WI38 (cell line): ENCODE measurements at regions not wholly inside any gene's neighbourhood (a gene's known extent, or its start where the extent isn't known, plus 50 kb on each side); places are given as distances from the start of the nearest gene placed in this dataset.
A peak's percentile ranks its signal among the peaks of the same experiment; 100 is the strongest.
"Not testable (repeated sequence)": the region's sequence is repeated elsewhere in the genome, so short reads cannot be mapped to it uniquely, and the experiment has no call there.

Experiments
- H3K4me3 ChIP-seq: 2 replicates; pipeline ENCODE4 v1.5.1; 2011; ENCODE audit warnings: low read depth, mild to moderate bottlenecking, control low read depth, low read length
- TF ChIP-seq, protein P1 (sequence below): IDR thresholded peaks from 2 replicates; pipeline ENCODE4 v1.5.1; 2012; ENCODE audit warnings: low read depth, mild to moderate bottlenecking, control low read depth, low read length

DNA sequence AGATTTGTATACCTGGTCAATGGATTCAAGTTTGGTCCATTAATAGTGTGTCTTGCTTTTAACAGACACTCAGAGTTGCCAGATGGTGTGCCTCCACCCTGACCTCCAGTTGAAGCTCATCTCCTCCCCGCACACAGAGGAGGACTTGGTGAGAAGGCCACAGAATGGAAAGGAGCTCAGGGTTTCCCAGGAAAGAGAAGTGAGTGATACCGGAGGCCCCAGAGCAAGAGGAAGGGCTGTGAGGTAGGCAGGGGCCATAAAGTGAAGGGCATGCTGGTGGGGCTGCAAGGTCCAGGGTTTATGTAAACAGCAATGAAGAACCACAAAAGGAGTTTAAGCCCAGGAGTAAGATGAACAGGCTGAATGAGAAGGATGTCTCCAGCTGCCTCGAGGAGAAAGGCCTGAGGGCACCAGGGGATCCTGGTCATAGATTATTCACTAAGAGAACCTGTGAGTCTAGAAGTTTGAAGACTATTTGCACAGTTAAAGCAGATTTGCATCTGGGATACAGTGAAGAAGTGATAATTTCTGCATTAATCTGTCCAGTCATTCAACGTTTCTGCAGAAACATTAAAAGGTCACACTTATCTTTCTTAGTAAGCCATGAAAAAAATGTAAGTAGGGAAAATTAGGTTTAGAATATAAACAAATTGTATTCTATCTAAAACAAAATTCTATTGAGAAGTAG, 67.5 kb upstream of the VPREB1 start:
- H3K4me3 ChIP-seq = no peak overlapping the region
- TF ChIP-seq, protein P1, sequence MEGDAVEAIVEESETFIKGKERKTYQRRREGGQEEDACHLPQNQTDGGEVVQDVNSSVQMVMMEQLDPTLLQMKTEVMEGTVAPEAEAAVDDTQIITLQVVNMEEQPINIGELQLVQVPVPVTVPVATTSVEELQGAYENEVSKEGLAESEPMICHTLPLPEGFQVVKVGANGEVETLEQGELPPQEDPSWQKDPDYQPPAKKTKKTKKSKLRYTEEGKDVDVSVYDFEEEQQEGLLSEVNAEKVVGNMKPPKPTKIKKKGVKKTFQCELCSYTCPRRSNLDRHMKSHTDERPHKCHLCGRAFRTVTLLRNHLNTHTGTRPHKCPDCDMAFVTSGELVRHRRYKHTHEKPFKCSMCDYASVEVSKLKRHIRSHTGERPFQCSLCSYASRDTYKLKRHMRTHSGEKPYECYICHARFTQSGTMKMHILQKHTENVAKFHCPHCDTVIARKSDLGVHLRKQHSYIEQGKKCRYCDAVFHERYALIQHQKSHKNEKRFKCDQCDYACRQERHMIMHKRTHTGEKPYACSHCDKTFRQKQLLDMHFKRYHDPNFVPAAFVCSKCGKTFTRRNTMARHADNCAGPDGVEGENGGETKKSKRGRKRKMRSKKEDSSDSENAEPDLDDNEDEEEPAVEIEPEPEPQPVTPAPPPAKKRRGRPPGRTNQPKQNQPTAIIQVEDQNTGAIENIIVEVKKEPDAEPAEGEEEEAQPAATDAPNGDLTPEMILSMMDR = no peak

DNA sequence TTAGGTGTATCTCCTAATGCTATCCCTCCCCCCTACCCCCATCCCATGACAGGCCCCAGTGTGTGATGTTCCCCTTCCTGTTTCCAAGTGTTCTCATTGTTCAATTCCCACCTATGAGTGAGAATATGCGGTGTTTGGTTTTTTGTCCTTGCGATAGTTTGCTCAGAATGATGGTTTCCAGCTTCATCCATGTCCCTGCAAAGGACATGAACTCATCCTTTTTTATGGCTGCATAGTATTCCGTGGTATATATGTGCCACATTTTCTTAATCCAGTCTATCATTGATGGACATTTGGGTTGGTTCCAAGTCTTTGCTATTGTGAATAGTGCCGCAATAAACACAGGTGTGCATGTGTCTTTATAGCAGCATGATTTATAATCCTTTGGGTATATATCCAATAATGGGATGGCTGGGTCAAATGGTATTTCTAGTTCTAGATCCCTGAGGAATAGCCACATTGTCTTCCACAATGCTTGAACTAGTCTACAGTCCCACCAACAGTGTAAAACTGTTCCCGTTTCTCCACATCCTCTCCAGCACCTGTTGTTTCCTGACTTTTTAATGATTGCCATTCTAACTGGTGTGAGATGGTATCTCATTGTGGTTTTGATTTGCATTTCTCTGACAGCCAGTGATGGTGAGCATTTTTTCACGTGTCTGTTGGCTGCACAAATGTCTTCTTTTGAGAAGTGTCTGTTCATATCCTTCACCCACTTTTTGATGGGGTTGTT, 71.5 kb upstream of the VPREB1 start:
- not testable (repeated sequence) for H3K4me3 ChIP-seq

DNA sequence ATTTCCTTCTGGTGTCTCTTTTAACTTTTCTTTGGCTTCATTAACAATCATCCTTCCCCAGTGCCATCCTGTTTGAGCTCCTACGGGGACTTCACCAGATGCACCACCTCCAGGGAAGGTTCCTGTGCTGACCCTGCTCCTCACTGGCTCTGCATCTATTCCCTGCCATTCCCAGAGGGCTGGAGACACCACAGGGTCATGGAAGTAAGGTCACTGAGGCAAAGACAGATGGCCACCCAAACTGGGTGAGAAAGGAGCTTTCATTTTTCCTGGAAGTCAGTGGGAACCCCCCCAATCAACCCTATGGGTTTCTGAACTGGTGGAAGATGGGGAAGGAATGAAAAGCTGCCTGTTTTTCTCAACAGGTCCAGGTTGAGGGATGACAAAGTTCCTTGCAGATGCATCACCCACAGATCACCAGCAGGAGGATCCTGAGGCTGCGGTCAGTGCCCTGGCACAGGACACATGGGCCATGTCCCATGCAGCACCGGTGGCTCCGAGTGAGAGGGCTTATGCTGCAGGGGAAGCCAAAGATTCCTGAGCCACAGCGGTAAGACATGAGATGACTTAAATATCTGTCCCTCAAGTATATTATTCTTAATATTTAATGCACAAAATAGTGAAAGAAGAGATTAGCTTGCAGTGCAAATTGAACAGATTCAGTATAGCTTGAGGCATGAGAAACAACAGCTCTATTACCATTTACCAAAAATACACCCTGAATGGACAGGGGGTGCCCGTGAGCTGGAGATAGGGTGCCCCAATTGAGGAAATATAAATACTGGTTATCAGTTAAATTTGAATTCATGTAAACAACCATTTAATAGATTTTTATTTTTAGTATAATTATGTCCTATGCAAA, 73.0 kb upstream of the VPREB1 start:
- TF ChIP-seq, protein P1 = peak; percentile 37
- no peak overlapping the region for H3K4me3 ChIP-seq

DNA sequence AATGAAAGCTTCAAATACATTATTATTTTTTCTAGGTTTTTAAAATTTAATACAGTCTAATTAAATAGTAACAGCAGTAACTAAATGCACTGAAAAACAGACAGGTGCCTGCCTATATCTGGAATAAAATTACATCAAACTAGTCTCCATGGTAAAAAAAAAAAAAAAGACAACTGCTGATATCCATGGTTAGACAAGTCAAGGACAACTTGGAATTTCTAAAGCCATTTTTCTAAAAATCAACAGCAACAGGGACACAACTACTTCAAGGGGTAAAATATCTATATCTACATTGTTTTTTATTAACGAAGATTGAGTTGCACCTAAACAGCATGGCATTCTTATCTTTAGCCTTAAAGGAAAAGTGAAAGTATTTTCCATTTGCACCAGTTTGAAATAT, 74.7 kb upstream of the VPREB1 start:
- TF ChIP-seq, protein P1 = no peak
- H3K4me3 ChIP-seq = no peak overlapping the region

DNA sequence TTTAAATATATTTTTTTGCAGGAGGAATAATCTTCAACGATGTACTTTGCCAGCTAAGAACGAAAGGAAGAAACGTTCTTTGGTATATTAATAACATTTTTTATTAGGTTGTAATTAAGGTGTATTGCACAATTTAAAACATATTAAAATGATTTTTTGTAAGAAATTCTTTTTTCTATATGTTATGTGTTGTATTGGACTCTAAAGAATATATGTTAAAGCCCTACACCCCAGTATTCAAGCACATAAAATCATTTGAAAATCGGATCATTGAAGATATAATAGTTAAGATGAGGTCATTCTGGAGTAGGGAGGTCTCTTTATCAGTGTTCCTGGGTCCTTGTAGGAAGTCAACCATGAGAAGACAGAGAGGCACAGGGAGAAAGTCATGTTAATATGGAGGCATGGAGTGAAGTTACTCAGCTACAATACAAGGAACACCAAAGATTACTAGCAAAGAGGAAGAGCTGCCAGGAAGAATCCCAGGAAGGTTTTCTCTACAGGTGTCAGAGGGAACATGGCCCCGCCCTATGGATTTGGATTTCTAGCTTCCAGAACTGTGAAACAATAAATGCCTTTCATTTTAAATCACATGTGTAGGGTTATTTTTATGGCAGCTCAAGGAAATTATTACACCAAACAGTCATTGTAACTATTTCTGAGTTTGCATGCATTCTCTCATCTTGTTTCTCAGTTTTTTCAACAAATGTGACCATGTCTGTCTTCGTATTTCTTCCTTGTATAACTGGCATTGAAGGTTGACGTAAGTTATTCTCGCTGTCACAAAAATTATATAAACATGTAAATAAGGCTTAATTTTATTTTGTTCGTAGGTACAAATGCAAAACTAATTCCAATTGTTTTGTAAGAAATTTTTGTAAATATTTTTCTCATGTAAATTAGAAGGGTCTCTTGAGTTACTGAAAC, 75.4 kb upstream of the VPREB1 start:
- H3K4me3 ChIP-seq = no peak overlapping the region; the same call in 1 of the 2 replicates

DNA sequence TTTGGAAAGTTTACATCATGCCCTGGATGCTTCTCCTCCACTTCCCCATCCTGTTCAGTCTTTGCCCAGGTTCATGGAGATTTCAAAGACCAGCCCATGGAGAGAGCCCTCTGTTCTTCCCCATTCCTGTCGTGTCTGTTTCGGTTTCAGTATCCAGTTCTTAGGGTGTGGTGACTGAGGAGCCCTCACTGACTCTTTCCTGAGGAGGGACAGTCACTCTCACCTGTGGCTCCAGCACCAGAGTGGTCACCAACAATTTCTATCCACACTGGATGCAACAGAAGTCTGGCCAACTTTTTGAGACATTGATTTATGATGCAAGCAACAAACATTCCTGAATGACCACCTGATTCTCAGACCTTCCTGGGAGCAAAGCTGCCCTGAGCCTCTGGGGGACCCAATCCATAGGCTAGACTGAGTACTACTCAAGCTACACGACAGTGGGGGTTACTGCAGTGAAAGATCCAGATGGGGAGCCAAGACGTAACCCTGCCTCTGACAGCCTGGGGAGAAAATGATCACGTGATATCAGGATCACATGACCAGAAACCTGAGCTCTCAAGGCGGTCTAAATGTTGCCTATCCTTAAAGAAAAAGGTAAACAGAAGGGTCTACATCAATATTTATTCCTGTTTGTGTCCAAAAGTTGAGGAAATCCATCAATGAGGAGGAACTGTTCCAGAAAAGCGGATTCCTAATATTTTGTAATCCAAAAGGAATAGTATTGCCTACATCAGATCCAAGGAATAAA, 76.2 kb upstream of the VPREB1 start:
- peak overlapping the region; percentile 52 for H3K4me3 ChIP-seq
- TF ChIP-seq, protein P1 = no peak

More for the DNA sequence above, 75.4 kb upstream of the VPREB1 start:
- TF ChIP-seq, protein P1 = no peak
